GM12878 (cell line): ENCODE measurements at regions not wholly inside any gene's neighbourhood (a gene's known extent, or its start where the extent isn't known, plus 50 kb on each side); places are given as distances from the start of the nearest gene placed in this dataset.

ENCODE experiments used
- CREB1 ChIP-seq: IDR thresholded peaks from 2 replicates; pipeline ENCODE4 v1.6.1; 2012; ENCODE audit warnings: low read depth, mild to moderate bottlenecking, inconsistent platforms
- GABPA ChIP-seq: IDR thresholded peaks from 2 replicates; pipeline ENCODE4 v1.6.1; 2014; ENCODE audit warnings: antibody characterized with exemption, low read depth, mild to moderate bottlenecking, inconsistent platforms
- POLR2A ChIP-seq: IDR thresholded peaks from 2 replicates; pipeline ENCODE4 v1.6.1; 2011; ENCODE audit warnings: low read depth, mild to moderate bottlenecking, low read length
- POLR2AphosphoS2 ChIP-seq: IDR thresholded peaks from 2 replicates; pipeline ENCODE4 v1.6.1; 2011; ENCODE audit warnings: low read depth, mild to moderate bottlenecking, low read length, improper control_type of control experiment, moderate library complexity

DNA sequence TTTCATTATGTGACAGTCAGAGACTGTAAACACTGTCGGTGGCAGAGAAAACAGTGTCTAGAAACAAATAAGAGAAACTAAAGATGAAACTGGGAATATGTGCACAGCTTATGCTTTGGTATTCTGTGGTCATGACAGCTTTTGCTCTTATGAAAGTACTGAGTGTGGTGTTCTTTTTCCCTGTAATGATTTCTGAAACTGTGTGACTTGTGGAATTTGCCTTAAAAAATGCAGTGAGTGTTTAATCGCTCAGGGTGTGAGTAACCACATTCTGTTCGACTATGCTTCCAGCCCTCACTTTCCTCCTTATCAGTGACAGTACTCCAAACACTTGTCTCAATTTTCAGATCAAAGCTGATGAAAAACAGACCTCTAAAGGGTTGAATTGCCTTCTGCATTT, 66.9 kb upstream of the DIAPH3 start:
- TF ChIP-seq POLR2A (no peak), GABPA (no peak), CREB1 (no peak), POLR2AphosphoS2 (no peak)
